GM23248 (cell line): ENCODE measurements at regions not wholly inside any gene's neighbourhood (a gene's known extent, or its start where the extent isn't known, plus 50 kb on each side); places are given as distances from the start of the nearest gene placed in this dataset.

Source experiments
- EZH2 ChIP-seq: fragments of 200-600 bp; sonication (generic); IDR thresholded peaks from 2 replicates; pipeline ENCODE4 v1.6.1; 2018; ENCODE audit warnings: antibody characterized with exemption, mild to moderate bottlenecking; ENCODE audit not compliant: insufficient read depth, poor library complexity, severe bottlenecking
- EZH2phosphoT487 ChIP-seq: fragments of 200-600 bp; sonication (generic); IDR thresholded peaks from 2 replicates; pipeline ENCODE4 v1.6.1; 2018; ENCODE audit warnings: antibody characterized with exemption, moderate library complexity, mild to moderate bottlenecking, low read depth; ENCODE audit not compliant: insufficient read depth

DNA sequence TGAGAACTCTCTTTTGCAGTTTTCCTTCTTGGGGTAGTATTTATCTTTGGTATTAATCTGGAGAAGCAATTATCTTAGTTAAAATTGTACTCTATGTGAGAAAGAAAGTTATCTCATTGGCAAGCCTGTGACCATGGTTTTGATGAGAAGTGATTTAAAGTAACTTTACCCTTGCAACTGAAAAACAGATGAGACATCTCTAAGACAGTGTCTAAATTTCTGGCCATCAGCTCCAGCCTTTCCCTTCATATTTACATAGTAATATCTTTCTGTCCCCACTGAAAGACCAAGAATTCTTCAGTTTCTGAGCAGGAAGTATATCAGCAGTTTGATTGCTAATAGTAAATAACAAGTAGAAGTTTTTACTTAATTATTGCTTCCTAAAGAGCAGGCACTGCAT, 386.1 kb upstream of the SYNCRIP start:
- no peak for TF ChIP-seq EZH2
- TF ChIP-seq EZH2phosphoT487: no peak
